ENCODE measurements at regions not wholly inside any gene's neighbourhood (a gene's known extent, or its start where the extent isn't known, plus 50 kb on each side); places are given as distances from the start of the nearest gene placed in this dataset.

DNA sequence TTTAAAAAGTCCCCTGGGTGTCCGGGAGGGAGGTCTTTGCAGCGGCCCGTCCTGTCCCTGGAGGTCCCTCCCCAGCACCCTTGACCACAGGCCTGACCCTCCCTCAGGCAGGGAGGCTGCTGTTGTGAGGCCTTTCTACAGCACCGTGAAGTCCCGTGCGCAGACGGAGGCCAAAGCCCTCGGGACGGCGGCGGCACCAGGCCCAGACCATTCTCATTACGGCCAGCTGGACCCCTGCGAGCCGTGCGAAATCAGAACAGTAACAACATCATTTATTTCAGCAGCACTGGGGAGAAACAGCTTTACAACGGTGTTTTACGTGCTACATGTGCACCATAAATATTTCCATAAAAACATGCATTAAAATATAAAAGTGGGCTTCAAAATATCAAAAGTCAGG, 101.4 kb upstream of the ACTRT2 start:
- no peak for DNase-seq

DNA sequence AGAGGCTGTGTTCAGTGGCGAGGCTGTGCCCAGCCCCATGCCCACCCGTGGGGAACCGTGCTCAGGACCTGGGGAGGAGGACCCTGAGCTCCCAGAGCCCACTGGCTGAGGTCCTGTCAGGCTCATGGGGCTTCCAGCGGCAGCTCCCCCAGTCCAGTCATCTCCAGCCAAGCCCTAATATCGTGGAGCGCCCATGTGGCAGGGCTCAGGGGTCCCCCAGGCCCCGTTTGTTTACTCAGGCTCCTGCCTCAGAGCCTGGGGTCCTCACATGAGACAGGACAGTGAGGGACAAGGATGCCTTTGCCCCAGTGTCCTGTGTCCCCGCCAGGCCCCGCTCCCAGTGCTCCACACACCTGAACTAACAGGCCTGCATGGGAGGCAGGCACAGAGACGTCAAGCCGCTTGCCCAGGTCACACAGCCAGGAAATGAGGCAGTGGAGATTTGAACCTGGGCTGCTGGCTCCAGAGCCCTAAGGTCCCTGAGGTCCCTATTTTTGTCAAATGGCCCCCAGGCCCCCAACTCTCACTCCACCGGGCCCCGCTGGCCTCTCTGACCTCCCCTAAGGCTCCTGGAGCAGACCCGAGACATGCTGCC, 100.7 kb upstream of the ACTRT2 start:
- DNase-seq = no peak

DNA sequence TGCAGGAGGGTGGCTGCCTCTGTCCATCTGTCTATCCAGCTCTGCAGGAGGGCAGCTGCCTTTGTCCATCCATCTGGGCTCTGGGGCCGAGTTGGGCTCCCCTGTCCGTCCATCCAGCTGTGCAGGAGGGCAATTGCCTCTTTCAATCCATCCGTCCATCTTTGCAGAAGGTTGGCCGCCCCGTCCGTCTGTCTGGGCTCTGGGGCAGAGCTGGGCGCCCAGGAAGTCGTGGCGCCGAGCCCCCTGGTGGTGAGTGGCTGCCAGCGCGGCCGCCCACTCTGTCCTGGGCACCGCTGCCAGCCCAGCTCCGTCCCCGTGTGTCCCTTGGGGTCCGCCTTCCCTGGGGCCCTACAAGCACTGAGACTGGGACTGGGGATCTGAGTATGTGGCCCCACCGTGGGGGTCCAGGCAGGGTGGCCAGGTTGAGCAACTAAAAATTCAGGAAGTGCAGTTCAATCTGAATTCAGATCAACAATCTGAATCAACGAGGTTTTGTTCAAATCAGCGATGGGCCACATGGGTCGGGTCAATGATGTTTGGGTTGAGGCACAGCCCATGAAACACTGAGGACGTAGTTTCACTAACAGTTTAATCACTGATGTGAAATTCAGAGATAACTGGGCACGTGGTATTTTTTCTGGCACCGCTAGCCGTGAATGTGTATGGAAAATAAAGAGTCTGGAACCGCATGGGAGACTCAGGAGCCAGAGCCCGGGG, 99.1 kb upstream of the ACTRT2 start:
- DNase-seq = peak; percentile 54

DNA sequence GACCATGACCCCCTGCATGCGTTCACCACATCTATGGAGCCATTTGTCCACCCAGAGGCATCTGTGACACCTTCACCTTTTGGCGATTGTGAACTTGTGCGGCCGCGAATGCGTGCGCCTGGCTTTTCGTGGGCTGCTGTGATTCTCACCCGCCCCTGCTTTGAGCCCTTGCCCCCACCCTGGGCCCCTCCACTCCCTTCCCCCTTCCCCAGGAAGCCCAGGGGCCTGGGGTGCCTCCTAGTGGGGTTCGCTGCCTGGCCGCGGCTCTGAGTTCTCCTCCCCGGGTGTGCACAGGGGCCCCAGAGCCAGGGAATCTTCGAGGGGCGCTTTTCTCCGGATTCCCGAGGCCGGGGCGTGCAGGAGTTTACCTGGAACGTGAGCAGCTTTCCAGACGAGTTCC, 97.9 kb upstream of the ACTRT2 start:
- no peak for DNase-seq

DNA sequence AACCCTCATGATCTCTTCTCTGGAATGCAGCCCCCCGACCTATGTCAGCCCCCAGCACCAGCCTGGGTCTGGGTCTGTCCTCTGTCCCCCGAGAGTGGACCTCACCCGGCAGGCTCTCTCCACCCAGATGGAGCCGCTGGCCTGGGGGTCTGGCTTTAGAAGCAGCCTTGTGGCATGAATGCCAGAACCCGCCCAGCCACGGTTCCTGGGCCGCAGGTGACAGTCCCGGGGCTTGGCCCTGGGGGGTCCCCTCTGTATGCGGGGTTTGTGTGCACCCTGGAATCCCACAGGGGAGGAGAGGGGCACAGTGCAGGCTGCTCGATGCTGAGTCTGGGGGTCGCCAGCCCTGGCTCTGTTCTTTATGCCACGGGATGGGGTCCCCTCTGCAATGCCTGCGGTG, 96.0 kb upstream of the ACTRT2 start:
- no peak for DNase-seq

DNA sequence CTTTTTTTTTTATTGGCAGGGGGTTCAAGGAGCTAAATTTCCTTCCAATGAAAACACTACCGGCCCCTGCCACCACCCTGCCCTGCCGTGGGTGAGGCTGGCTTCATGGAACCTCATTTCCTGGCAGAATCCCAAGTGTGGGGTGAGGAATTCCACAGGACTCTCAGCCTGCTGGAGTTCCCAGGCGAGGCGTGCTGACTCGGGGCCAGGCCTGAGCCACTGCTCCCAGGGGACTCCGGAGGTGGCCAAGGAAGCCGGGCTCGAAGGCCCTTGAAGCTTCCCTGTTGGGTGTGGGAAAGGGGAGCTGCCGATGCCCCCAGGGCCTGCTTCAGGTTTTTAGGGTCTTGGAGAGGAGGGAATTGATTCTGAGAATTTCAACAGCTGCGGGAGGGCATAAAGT, 95.3 kb upstream of the ACTRT2 start:
- DNase-seq = no peak

DNA sequence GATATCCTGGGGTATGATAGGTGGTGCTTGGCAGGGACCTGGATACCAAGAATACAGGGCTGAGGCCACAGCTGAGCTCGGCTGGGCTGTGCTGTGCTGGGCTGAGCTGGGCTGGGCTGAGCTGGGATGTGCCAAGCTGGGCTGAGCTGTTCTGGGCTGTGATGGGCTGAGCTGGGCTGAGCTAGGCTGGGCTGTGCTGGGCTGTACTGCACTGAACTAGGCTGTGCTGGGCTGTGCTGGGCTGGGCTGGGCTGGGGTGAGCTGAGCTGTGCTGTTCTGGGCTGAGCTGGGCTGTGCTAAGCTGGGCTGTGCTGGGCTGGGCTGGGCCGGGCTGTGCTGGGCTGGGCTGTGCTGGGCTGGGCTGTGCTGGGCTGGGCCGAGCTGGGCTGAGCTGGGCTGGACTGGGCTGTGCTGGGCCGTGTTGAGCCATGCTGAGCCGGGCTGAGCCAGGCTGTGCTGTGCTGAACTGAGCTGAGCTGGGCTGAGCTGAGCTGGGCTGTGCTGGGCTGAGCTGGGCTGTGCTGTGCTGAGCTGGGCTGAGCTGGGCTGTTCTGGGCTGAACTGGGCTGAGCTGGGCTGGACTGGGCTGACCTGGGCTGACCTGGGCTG, 94.7 kb upstream of the ACTRT2 start:
- no peak for DNase-seq

DNA sequence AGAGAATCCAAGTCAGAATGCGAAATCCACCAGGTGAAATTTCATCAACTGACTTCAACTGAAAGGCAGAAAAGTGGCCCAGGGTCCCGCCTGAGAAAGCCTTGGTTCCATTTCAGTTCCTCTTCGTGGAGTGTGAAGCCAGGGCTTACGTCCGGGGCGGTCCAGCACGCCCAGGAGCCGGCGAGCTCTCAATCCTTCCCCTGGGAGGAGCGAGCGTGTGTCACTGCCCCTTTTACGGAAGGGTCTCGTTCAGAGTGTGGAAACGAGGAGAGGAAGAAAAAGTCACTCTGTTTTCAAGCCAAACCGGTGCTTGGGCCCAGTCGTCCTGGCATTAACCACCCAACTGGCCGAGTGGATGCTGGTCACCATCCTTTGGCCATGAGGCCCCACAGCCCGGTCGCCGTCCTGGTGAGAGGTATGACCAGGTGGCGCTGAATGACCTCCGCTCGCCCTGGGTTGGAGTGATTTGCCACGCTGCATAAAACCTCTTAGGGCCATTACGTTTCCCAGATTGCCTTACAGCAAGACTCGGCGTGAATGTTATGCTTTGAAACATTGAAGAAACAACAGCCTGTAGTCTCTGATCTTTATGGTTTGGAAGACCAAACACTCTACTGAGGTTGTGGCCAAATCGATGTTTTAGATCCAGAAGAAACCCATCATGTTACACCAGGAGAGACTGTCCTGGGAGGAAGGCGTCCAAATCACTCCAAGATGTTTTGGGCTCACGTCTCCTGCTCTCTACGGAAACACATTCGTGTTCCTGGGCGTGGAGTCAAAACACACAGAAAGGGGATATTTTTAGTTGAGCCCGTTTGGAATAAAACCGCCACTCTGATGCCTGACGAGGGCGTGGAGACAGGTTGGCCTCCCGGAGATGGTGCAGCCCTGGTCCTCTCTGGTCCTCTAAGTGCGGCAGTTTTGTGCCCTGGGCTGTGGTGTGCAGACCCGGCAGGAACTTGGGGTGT, 93.6 kb upstream of the ACTRT2 start:
- peak; percentile 55 for DNase-seq

DNA sequence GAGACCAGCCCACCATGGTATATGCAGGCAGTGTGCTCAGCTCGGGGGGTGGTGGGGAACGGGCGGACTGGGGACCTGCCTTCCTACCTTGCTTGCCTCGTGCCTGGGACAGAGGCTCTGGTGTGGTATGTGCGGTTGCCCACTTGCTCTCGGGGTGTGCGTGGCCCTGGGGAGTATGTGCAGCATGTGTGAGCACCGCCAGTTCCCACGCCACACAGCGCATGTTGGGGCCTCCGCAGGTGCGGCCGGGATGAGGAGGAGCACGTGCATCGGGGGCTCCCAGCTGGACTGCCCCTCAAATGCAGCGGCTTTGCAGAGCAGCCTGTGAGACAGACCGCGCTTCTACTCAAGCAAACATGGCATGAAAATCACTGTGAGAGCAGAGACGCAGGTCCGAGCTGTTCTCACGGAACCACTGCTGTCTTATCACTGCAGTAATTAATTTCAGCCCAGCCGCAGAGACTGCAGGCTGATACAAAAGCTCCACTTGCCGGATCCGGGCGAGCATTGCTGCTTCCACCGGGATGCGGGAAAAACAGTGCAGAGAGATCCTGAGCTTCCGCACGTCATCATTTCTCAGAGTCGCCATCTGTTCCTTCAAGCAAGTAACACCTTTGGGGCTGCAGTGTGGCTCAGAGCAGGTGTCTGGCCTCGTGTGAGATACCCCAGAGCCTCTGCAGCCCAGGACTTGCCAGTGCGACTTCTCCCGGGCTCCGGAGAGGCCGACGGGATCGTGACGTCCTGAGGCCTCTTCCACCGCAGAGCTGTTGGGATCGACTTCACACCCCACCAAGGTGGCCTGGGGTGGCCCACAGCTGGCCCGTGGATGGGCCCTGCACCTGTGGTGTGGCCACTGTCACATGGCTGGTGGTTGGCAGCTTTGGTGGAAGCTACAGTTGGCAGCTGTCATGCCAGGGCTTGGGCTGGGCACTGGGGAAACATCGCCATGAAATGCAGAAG, 92.6 kb upstream of the ACTRT2 start:
- no peak for DNase-seq

DNA sequence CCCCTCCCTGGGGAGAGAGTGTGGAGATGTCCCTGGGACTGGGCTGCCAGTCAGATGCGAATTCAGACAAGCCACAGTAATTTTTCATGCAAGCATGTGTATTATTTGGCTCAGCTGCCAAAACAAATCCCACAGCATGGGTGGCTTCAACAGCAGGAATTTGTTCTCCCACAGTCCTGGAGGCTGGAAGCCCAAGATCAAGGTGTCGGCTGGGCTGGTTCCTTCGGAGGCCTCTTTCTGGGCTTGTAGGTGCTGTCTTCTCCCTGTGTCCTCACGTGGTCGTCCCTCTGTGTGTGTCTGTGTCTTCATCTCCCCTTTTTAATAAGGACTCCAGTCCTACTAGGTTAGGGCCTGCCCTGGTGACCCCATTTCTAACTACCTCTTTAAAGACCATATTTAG, 91.9 kb upstream of the ACTRT2 start:
- DNase-seq = no peak

DNA sequence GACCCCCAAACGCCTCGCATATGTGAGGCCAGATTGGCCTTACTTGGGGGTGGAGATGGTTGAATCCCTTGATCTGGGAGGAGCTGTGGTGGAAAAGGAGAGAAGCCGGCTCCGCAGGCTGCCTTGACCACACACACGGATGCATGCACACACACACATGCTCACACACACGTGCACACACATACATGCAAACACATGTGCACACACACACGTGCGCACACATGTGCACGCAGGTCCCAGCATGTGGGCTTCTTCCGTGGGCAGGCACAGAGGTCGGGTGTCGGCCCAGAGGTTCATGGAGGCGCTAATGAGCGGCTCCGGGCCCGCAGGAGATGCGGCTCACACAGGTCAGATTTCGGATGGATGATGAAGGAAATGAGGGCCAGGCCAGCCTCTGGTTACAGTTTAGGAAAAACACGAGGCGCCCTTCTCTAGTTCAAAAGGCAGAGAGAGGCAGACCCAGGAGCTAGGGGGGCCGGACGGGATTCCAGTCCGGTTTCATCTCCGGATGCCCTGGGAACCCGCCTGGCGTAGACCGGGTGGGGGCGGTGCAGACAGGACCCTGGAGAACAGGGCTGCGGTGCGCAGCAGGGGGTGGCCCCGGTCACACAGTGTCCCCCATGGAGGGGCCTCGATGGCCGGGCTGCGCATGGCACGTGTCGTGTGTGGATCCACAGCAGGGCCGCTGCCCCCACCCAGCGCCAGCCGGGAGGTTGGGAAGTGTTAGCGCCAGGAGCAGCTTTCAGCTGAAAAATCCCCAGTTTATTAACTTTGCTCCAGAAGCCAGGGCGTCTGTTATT, 91.1 kb upstream of the ACTRT2 start:
- no peak for DNase-seq

DNA sequence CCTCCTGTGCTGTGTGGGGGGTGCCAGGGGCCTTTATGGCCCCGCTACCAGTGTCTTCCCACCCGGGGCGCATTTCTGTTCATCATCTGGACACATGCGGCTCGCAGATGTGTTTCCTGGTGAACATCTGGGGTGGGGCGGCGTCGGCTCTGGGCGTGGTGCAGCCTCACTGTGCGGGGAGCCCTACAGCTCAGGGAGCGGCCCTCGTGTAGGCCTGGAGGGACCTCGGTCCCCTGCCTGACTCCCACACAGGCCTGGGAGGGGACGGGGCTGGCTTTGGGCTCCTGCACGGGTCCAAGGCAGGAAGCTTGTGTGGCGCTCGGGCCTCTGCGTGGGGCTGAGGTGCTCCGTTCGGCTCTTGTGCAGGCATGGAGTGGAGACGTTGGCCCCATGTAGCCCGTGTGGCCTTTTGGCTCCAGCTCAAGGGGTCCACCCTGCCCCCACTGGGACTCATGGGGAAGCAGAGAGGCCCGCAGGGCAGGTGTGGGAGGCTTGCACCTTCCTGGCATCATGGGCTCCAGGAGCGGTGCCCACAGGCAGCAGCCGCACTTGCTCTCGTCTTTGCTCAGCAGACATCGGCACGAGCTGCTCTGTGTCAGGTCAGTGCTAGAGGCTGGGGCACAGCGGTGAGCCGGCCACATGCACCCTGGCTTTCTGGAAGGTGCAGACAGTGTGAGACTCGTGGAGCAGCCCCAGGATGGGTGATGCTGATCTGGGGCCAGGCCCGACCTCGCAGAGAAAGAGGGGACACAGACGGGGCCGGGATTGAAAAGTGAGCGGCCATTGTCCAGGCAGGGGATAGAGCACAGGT, 90.1 kb upstream of the ACTRT2 start:
- DNase-seq = no peak

DNA sequence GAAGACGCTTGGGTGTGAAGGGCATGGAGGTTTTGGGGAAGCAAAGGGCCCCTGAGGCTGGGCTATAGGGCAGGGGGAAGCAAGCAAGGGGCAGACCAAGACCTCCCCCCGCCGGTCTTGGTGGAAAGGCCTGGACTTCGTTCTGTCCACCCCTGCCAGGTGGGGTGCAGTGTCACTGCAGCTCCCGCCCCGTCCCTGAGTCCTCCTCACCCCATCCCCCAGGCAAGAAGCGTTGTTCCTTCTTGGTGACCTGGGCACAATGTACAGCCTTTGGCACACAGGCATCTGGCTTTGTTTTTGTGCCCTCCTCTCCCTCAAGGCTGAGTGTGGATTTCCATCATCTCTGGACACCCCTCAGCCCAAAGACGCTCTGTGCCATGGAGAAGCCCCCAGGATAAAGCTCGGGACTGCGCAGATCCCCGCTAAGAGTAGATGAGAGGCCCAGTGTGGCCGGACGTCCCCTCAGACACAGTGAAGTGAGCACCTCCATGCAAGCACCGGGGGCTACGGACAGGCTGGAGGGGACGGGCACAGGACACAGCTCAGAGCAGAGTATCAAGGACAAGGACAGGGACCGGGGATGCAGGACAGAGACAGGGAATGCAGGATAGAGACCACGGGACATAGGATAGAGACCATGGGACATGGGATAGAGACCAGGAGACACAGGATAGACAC, 89.4 kb upstream of the ACTRT2 start:
- no peak for DNase-seq

DNA sequence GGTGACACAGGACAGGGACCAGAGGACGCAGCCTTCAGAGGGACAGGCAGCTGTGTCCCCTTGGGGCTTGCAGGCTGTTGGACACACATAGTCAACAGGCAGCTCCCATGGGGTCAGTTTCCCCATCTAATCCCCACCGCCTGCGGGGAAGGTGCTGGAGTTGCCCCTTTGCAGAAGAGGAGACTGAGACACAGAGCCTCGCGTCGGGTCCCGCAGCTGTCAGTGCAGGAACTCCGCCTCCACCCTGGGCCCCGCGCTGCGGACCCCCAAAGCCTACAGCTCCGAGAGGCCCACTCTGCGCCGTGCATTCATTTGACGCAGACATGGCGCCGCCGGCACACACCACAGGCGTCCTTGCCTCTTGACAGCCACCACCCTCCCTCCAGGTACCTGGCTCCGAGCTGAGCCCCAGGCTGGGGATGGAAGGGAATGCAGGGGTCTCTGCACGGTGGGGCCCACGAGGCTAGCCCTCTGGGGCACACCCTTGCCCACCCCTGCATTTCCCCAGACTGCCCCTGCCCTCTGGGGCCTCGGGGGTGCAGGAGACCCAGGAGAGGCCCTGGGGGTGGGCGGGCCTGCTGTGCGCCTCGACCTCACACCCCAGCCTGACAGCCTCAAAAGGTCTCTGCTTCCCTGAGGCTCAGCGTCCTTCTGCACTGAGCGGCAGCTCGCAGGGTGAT, 88.5 kb upstream of the ACTRT2 start:
- no peak for DNase-seq

DNA sequence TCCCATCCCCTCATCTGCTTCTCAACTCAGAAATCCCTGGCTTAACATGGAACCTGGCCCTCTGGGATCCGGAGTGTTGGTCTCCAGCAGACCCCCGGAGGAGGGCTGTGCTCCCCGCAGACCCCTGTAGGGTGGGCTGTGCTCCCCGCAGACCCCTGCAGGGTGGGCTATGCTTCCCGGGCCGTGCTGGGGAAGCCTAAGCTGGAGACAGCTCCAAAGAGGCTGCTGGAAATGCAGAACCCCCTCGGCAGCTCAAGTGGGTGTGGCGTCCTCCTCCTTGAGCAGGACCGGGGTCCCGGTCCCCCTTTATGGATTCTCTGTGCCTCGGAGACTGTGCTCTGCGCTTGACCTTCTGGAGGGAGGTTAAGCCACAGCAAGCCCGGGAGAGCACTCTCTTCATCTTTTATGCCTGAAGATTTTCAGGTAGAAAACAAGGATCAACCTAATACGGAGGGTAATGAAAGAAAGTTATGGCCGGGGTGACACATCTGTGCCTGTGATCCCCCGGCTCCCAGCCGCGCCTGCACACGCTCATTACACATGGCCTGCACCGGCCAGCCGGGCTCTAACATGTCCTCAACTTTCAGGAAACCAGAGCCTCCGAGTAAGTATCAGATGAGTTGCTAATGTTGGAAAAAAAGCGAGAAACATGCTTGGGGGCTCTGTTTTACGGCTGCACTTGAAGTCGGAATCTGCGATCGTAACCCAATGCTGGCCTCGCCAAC, 87.7 kb upstream of the ACTRT2 start:
- DNase-seq = no peak

DNA sequence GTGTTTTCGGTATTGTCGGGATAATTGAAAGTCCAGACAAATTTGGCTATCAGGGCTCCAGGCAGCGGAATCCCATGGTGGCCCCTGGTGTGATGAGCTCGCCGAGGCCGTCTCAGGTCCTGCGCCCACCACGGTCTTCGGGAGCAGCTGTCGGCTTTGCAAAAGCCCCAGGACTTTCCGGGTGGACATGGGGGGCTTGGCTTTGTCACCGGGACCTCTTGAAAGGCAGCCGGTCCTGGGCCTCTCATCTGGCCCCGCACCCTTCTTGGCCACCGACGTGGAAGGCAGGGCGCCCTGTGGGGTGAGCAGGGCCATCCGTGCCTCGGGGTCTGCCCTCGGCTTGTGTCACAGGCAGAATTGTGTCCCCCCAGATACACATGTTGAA, 87.1 kb upstream of the ACTRT2 start:
- DNase-seq = no peak

DNA sequence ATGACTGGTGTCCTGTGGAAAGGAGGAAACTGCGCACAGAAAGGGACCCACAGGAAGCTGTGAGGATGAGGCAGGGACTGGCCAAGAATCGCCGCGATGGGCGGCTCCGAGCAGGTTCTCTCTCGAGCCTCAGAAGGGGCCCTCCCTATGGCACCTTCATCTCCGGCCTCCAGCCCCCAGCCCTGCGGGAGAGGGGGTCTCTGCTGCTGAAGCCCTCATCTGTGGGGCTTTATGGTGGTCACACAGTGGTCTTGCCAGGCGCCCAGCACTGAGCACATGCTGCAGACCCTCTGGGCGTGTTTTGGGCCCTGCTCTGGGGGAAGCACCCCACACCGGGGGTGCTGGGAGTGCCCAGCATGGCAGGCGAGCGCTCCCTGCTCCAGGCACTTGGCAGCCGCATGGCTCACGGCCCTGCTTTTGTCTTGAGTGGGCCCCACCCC, 86.6 kb upstream of the ACTRT2 start:
- DNase-seq = no peak

DNA sequence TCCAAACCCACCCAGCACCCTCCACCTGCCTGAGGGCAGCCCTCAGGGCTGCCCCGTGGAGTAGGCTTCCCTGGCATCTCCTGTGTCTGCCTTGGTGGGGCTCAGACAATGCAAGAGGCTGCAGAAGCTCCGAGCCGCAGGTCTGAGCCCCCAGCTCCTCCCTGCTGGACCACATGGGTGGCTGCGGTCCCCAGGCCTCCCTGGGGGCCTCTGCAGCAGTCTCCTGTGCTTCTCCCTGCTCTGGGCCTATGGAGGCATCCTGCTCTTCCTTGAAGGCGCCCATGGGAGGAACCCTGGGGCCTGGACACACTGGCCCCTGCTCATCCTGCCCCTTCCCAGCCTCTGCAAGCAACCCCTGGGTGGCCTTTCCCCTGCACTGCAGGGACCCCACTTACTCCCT, 86.1 kb upstream of the ACTRT2 start:
- DNase-seq = no peak

All from RPMI8226 (cell line).